ENCODE measurements at regions not wholly inside any gene's neighbourhood (a gene's known extent, or its start where the extent isn't known, plus 50 kb on each side); places are given as distances from the start of the nearest gene placed in this dataset.

- TF ChIP-seq USF2 (IDR thresholded peaks at IDR 0.05; ENCODE audit: borderline replicate concordance, low read depth, low read length): no peak
- no peak for TF ChIP-seq ZZZ3 (IDR thresholded peaks at IDR 0.05; ENCODE audit: control insufficient read depth, insufficient read length, low read depth)
- TF ChIP-seq, protein P1, sequence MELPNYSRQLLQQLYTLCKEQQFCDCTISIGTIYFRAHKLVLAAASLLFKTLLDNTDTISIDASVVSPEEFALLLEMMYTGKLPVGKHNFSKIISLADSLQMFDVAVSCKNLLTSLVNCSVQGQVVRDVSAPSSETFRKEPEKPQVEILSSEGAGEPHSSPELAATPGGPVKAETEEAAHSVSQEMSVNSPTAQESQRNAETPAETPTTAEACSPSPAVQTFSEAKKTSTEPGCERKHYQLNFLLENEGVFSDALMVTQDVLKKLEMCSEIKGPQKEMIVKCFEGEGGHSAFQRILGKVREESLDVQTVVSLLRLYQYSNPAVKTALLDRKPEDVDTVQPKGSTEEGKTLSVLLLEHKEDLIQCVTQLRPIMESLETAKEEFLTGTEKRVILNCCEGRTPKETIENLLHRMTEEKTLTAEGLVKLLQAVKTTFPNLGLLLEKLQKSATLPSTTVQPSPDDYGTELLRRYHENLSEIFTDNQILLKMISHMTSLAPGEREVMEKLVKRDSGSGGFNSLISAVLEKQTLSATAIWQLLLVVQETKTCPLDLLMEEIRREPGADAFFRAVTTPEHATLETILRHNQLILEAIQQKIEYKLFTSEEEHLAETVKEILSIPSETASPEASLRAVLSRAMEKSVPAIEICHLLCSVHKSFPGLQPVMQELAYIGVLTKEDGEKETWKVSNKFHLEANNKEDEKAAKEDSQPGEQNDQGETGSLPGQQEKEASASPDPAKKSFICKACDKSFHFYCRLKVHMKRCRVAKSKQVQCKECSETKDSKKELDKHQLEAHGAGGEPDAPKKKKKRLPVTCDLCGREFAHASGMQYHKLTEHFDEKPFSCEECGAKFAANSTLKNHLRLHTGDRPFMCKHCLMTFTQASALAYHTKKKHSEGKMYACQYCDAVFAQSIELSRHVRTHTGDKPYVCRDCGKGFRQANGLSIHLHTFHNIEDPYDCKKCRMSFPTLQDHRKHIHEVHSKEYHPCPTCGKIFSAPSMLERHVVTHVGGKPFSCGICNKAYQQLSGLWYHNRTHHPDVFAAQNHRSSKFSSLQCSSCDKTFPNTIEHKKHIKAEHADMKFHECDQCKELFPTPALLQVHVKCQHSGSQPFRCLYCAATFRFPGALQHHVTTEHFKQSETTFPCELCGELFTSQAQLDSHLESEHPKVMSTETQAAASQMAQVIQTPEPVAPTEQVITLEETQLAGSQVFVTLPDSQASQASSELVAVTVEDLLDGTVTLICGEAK (IDR thresholded peaks at IDR 0.05; ENCODE audit: borderline replicate concordance): no peak
- no peak for TF ChIP-seq JUNB (IDR thresholded peaks at IDR 0.05)
- TF ChIP-seq MEF2A (IDR thresholded peaks at IDR 0.05; ENCODE audit: insufficient read depth, low read depth, low read length): no peak
- no peak for TF ChIP-seq EZH2 (IDR thresholded peaks at IDR 0.05; ENCODE audit: borderline replicate concordance, control insufficient read depth, low read depth, low read length)
Observed at GRCh38 chr4:167897116-167897515, 195.2 kb upstream of the ANXA10 start.

Data from GM12878 (cell line).